Ovary (tissue), 7 donors: ENCODE measurements at regions not wholly inside any gene's neighbourhood (a gene's known extent, or its start where the extent isn't known, plus 50 kb on each side); places are given as distances from the start of the nearest gene placed in this dataset.

Source experiments
- DNase-seq, 5 donors: peaks; one replicate each; pipeline ENCODE4 v3.0.0-alpha.2; 2019 to 2020
- H3K27ac ChIP-seq, 2 donors: fragments of 200-600 bp; one replicate each; pipeline versions ENCODE4 v1.5.1 to v1.8.0; 2019 to 2022
- H3K27me3 ChIP-seq: fragments of 200-600 bp; one replicate; pipeline ENCODE4 v1.8.0; 2022
- H3K36me3 ChIP-seq: fragments of 200-600 bp; sonication (generic); one replicate; pipeline ENCODE4 v1.5.1; 2019
- H3K4me1 ChIP-seq: one replicate; pipeline ENCODE4 v1.8.1; 2013; ENCODE audit warnings: mild to moderate bottlenecking, moderate library complexity; ENCODE audit not compliant: insufficient read depth
- H3K4me3 ChIP-seq: fragments of 200-600 bp; sonication (generic); one replicate; pipeline ENCODE4 v1.5.1; 2017
- H3K9me3 ChIP-seq, 2 donors: fragments of 200-600 bp in 1 of 2; sonication (generic) in 1 of 2; one replicate each; pipeline versions ENCODE4 v1.5.1 to v1.8.1; 2013 to 2019; ENCODE audit warnings: mild to moderate bottlenecking in 1 of 2, moderate library complexity in 1 of 2
- CTCF ChIP-seq, 3 donors: fragments of 450-650 bp in 2 of 3; fragments of 200-600 bp in 1 of 3; IDR thresholded peaks; one replicate each; pipeline versions ENCODE4 v1.5.1 to v1.8.0; 2016 to 2022; ENCODE audit warnings: antibody characterized with exemption in 3 of 3, mild to moderate bottlenecking in 1 of 3
- EP300 ChIP-seq: sonication (generic); formaldehyde crosslinking; IDR thresholded peaks from one replicate; pipeline ENCODE4 v1.6.1; 2017; ENCODE audit warnings: antibody characterized with exemption
- POLR2A ChIP-seq: fragments of 450-650 bp; IDR thresholded peaks from one replicate; pipeline ENCODE4 v1.6.1; 2017; ENCODE audit warnings: antibody characterized with exemption, mild to moderate bottlenecking, moderate library complexity
- whole genome bisulfite sequencing, 3 donors: extraction: QIAGEN DNeasy Blood & Tissue Kit in 1 of 3; methylation state at CpG; one replicate each; pipeline versions ENCODE4 v1.1.5 to v1.1.7; 2013 to 2017; 5-methylcytosine and 5-hydroxymethylcytosine counted together
- intact Hi-C, 4 donors: fragments of 100-400 bp; cut with DNase I; formaldehyde crosslinking; loops; one replicate each; pipeline versions ENCODE4 v1.11.0 to v1.15.1; 2022 to 2023
- donor health status: DM: no; HTN: no; CAD: no; lungs with moderate emphysema.
- donor health status: DM: no; HTN: no; CAD: no.
- donor health status: Bipolar disorder and iron deficiency.
- donor health status: DM: no; HTN: no; CAD: no.
- donor health status: DM: yes; HTN: yes; CAD: no.

DNA sequence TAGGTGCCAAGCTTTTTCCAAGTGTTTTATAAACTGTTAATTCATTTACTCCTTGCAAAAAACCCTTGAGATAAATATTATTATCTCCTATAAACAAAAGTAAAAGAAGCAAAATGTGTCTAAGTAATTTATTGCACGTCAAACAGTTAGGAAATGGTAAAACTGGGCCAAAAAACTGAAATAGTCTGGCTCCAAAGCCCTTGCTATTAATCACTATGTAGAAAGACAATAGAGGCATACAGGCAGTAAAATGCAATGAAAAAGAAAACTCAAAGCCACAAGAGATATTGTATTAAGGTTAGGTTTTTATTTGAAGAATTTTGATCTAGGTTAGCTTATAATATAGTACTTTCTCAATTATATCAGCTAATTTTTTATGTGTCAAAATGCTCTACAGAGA is 457.7 kb downstream of the ANXA1 start:
- H3K9me3 ChIP-seq: no peaks in the 10 kb centered on the region
- H3K36me3 ChIP-seq: no peaks in the 10 kb centered on the region
- DNase-seq: no peak
- H3K4me1 ChIP-seq: no peaks in the 10 kb centered on the region
- H3K27ac ChIP-seq: no peak overlapping the region
- no peak overlapping the region for H3K4me3 ChIP-seq
- TF ChIP-seq EP300: no peak
- no peak for TF ChIP-seq CTCF (IDR thresholded peaks at IDR 0.05)
- no peak for TF ChIP-seq POLR2A
- H3K27me3 ChIP-seq: no peaks in the 10 kb centered on the region
- intact Hi-C loops: no loop called here
- WGBS, 3 donors: 41 to 59% (median 54%) methylated on average over 1 of the region's 1 CpG

- no peak for DNase-seq
- no peak for TF ChIP-seq CTCF (IDR thresholded peaks at IDR 0.05)
- no peak for TF ChIP-seq POLR2A
- TF ChIP-seq EP300: no peak
- Histone ChIP-seq H3K4me1 (no peaks in the 10 kb centered on the region), H3K27me3 (no peaks in the 10 kb centered on the region), H3K4me3 (no peak overlapping the region), H3K27ac (no peak overlapping the region), H3K9me3 (no peaks in the 10 kb centered on the region), H3K36me3 (no peaks in the 10 kb centered on the region)
- intact Hi-C loops: no loop called here
- 69 to 80% (median 74%) methylated on average over 2 of the region's 2 CpGs for WGBS, 3 donors
These were observed 459.4 kb downstream of the ANXA1 start for GRCh38 chr9:73611032-73611431.

DNA sequence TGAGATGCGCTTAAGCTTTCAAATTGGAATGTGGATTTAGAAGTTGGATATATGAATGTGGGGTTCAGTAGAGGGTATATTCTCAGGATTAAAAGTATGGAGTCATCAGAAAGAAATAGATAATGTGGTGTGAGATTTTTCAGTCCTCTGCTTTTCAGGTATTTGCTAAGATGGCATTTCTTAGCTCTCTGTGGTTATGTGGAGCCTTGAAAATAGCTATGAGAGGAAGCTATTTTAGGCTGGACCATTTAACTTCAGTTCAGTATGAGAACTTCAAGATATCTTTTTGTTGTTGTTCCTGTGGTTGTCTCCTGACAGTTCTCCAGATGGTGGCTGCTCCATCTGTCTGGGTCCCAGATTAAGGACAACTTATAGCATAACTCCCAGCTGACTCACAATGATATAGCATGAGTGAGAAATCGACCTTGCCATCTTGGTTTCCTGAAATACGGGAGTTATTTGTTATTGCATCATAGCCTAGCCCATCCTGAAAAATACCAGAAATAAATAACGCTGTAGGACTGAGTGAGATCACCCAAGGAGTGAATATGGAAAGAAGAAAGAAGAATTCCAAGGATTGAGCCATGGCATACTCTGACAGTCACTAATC is 461.5 kb downstream of the ANXA1 start:
- Histone ChIP-seq H3K9me3 (no peaks in the 10 kb centered on the region), H3K36me3 (no peaks in the 10 kb centered on the region), H3K27me3 (no peaks in the 10 kb centered on the region), H3K27ac (no peak overlapping the region), H3K4me1 (no peaks in the 10 kb centered on the region), H3K4me3 (no peak overlapping the region)
- TF ChIP-seq EP300 (no peak), CTCF (IDR thresholded peaks at IDR 0.05) (no peak), POLR2A (no peak)
- no peak for DNase-seq
- WGBS, 3 donors: 75 to 78% (median 76%) methylated on average over 4 of the region's 4 CpGs
- intact Hi-C loops: no loop called here

- H3K4me1 ChIP-seq: no peaks in the 10 kb centered on the region
- no peaks in the 10 kb centered on the region for H3K36me3 ChIP-seq
- H3K27me3 ChIP-seq: no peaks in the 10 kb centered on the region
- no peak overlapping the region for H3K27ac ChIP-seq
- H3K9me3 ChIP-seq: no peaks in the 10 kb centered on the region
- intact Hi-C loops: no loop called here
- TF ChIP-seq CTCF (IDR thresholded peaks at IDR 0.05): no peak
- no peak for TF ChIP-seq EP300
- no peak for TF ChIP-seq POLR2A
- H3K4me3 ChIP-seq: no peak overlapping the region
- no peak for DNase-seq
These were observed 463.9 kb downstream of the ANXA1 start for GRCh38 chr9:73615557-73615956.
